SK-N-SH (cell line): ENCODE measurements at regions not wholly inside any gene's neighbourhood (a gene's known extent, or its start where the extent isn't known, plus 50 kb on each side); places are given as distances from the start of the nearest gene placed in this dataset.

ENCODE experiments used
- CTCF ChIA-PET: fragments of 300-600, 350-600 bp; formaldehyde crosslinking; extraction: SDS; loops from one replicate; lab custom pipeline; 2021; lab: Yijun Ruan, JAX
- POLR2A ChIA-PET: fragments of 350-600 bp; sonication (Branson Sonifier 250); formaldehyde crosslinking; extraction: SDS; loops from one replicate; lab custom pipeline; 2020; ENCODE audit warnings: antibody characterized with exemption, inconsistent platforms; lab: Yijun Ruan, JAX
- DNase-seq: peaks from one replicate; pipeline ENCODE4 v3.0.0; 2012
- H2AFZ ChIP-seq: fragments of 200-600 bp; sonication (generic); 2 replicates; pipeline ENCODE4 v1.8.1; 2016; ENCODE audit warnings: antibody characterized with exemption, mild to moderate bottlenecking, low read depth
- H3F3A ChIP-seq: fragments of 200-600 bp; sonication (generic); replicated peaks from 2 replicates; pipeline ENCODE3; 2016; ENCODE audit warnings: antibody characterized with exemption, mild to moderate bottlenecking; ENCODE audit not compliant: insufficient read depth
- H3K27ac ChIP-seq, 2 experiments: fragments of 200-500 bp in 1 of 2; fragments of 200-600 bp in 1 of 2; sonication (Bioruptor generic) in 1 of 2; sonication (generic), shearing (Covaris generic) in 1 of 2; 2 replicates each; pipeline versions ENCODE4 v1.5.1 to v1.6.1; 2014 to 2016; ENCODE audit warnings: low read depth in 2 of 2, inconsistent platforms in 1 of 2, low read length in 1 of 2, mild to moderate bottlenecking in 1 of 2, mixed read lengths in 1 of 2
- H3K27me3 ChIP-seq: fragments of 200-600 bp; sonication (generic), shearing (Covaris generic); 2 replicates; pipeline ENCODE4 v1.6.1; 2016; ENCODE audit warnings: mixed run types; ENCODE audit not compliant: insufficient read depth
- H3K36me3 ChIP-seq, 2 experiments: fragments of 200-500 bp in 1 of 2; fragments of 200-600 bp in 1 of 2; sonication (Bioruptor generic) in 1 of 2; sonication (generic) in 1 of 2; replicated peaks in 1 of 2; 2 replicates each; pipeline versions ENCODE3 to v1.5.1; 2014 to 2016; ENCODE audit warnings: low read length in 1 of 2, mild to moderate bottlenecking in 1 of 2; ENCODE audit not compliant: insufficient read depth in 2 of 2, control insufficient read depth in 1 of 2
- H3K4me1 ChIP-seq, 2 experiments: fragments of 200-500 bp in 1 of 2; fragments of 200-600 bp in 1 of 2; sonication (Bioruptor generic) in 1 of 2; sonication (generic), shearing (Covaris generic) in 1 of 2; 2 replicates each; pipeline versions ENCODE4 v1.5.1 to v1.6.1; 2014 to 2016; ENCODE audit warnings: low read depth in 1 of 2, low read length in 1 of 2, mixed run types in 1 of 2; ENCODE audit not compliant: insufficient read depth in 2 of 2, control insufficient read depth in 1 of 2
- H3K4me2 ChIP-seq: fragments of 200-600 bp; sonication (generic), shearing (Covaris generic); 2 replicates; pipeline ENCODE4 v1.6.1; 2017; ENCODE audit warnings: mixed run types
- H3K4me3 ChIP-seq, 2 experiments: fragments of 200-500 bp in 1 of 2; fragments of 200-600 bp in 1 of 2; sonication (Bioruptor generic) in 1 of 2; sonication (generic), shearing (Covaris generic) in 1 of 2; 2 replicates each; pipeline versions ENCODE4 v1.5.1 to v1.8.1; 2014 to 2016; ENCODE audit warnings: low read depth in 2 of 2, inconsistent platforms in 1 of 2, low read length in 1 of 2, mild to moderate bottlenecking in 1 of 2, mixed read lengths in 1 of 2, moderate library complexity in 1 of 2
- H3K79me2 ChIP-seq: fragments of 200-600 bp; sonication (generic); 2 replicates; pipeline ENCODE4 v1.8.1; 2017; ENCODE audit warnings: mild to moderate bottlenecking; ENCODE audit not compliant: insufficient read depth
- H3K9ac ChIP-seq: fragments of 200-600 bp; sonication (generic); 2 replicates; pipeline ENCODE4 v1.6.1; 2017; ENCODE audit warnings: mixed run types
- H3K9me2 ChIP-seq: fragments of 200-600 bp; sonication (generic); 2 replicates; pipeline ENCODE4 v1.6.1; 2017; ENCODE audit warnings: mixed run types
- H3K9me3 ChIP-seq: fragments of 200-600 bp; sonication (generic); 2 replicates; pipeline ENCODE4 v1.6.1; 2017; ENCODE audit warnings: mixed run types, mild to moderate bottlenecking, moderate library complexity
- H4K20me1 ChIP-seq: fragments of 200-600 bp; sonication (generic); 2 replicates; pipeline ENCODE4 v1.6.1; 2017; ENCODE audit warnings: mild to moderate bottlenecking, mixed run types; ENCODE audit not compliant: insufficient read depth
- CHD2 ChIP-seq: fragments of 150-350 bp; IDR thresholded peaks from 2 replicates; pipeline ENCODE4 v1.6.1; 2018; ENCODE audit warnings: low read length; ENCODE audit not compliant: partially characterized antibody
- MAX ChIP-seq: IDR thresholded peaks from 2 replicates; pipeline ENCODE4 v1.4.0; 2012; ENCODE audit warnings: low read depth
- MEF2A ChIP-seq: IDR thresholded peaks from 2 replicates; pipeline ENCODE4 v1.4.0; 2012; ENCODE audit warnings: low read depth, borderline replicate concordance
- POLR2AphosphoS5 ChIP-seq: IDR thresholded peaks from 2 replicates; pipeline ENCODE4 v1.6.1; 2012; ENCODE audit warnings: low read depth, low read length
- RAD21 ChIP-seq: IDR thresholded peaks from 2 replicates; pipeline ENCODE4 v1.6.1; 2012; ENCODE audit warnings: mild to moderate bottlenecking, low read length
- RCOR1 ChIP-seq: fragments of 150-350 bp; IDR thresholded peaks from 2 replicates; pipeline ENCODE4 v1.6.1; 2017; ENCODE audit warnings: antibody characterized with exemption, low read length
- TEAD4 ChIP-seq: IDR thresholded peaks from 2 replicates; pipeline ENCODE4 v1.4.0; 2012; ENCODE audit warnings: mild to moderate bottlenecking, borderline replicate concordance; ENCODE audit not compliant: insufficient read depth
- WGBS: methylation state at CpG from one replicate; pipeline ENCODE4 v1.1.6; 2017; ENCODE audit warnings: low lambda C conversion rate; 5-methylcytosine and 5-hydroxymethylcytosine counted together
- TF ChIP-seq, protein P1 (sequence below): IDR thresholded peaks from 2 replicates; pipeline ENCODE4; 2012
- TF ChIP-seq, protein P2 (sequence below): IDR thresholded peaks from 2 replicates; pipeline ENCODE4 v1.4.0; 2012; ENCODE audit warnings: low read depth, borderline replicate concordance

DNA sequence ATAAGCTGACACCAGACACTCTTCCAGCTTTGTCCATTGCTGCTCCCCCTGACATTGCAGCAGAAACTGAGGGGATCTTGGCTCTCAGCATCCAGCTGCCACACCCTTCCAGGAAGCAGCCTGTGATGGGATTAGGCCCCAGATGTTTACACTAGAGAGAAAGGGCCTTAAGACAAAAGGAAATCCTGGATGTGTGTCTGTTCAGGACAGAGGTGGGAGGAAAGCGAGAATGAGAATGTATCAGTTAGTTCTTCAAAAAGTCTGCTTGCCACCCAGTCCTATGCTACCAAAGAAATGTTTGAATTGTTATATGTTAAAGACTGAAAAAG is 58.8 kb downstream of the HES1 start:
- Histone ChIP-seq H3K27ac (no peak overlapping the region), H3K9me3 (no peaks in the 10 kb centered on the region), H3F3A (no peaks in the 10 kb centered on the region), H3K4me2 (no peak overlapping the region), H3K36me3 (no peaks in the 10 kb centered on the region), H3K9me2 (no peaks in the 10 kb centered on the region), H3K79me2 (no peaks in the 10 kb centered on the region), H4K20me1 (no peaks in the 10 kb centered on the region), H3K27me3 (no peaks in the 10 kb centered on the region; the same call in 1 of the 2 replicates), H3K9ac (no peak overlapping the region), H3K4me3 (no peak overlapping the region), H3K4me1 (peaks cover 0 to 1% of the 10 kb centered on the region in 2 experiments; a peak in 1 of 4 replicates), H2AFZ (no peak overlapping the region)
- ChIA-PET POLR2A (interaction anchor here (1.1 kb wide), 1 partner anchor 11 kb away, joined by 4 read pairs; no protein-coding TSS in a partner anchor), CTCF (interaction anchor here (1.0 to 1.3 kb wide), 2 partner anchors 10 to 121 kb away, joined by 3 read pairs; no protein-coding TSS in a partner anchor)
- no peak for TF ChIP-seq MEF2A
- TF ChIP-seq TEAD4: no peak
- no peak for TF ChIP-seq POLR2AphosphoS5
- no peak for TF ChIP-seq MAX
- TF ChIP-seq RAD21: no peak
- no peak for TF ChIP-seq CHD2
- TF ChIP-seq, protein P1, sequence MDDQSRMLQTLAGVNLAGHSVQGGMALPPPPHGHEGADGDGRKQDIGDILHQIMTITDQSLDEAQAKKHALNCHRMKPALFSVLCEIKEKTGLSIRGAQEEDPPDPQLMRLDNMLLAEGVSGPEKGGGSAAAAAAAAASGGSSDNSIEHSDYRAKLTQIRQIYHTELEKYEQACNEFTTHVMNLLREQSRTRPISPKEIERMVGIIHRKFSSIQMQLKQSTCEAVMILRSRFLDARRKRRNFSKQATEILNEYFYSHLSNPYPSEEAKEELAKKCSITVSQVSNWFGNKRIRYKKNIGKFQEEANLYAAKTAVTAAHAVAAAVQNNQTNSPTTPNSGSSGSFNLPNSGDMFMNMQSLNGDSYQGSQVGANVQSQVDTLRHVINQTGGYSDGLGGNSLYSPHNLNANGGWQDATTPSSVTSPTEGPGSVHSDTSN: no peak
- TF ChIP-seq RCOR1: no peak
- WGBS: 54% methylated on average over 1 of the region's 1 CpG
- DNase-seq: no peak

DNA sequence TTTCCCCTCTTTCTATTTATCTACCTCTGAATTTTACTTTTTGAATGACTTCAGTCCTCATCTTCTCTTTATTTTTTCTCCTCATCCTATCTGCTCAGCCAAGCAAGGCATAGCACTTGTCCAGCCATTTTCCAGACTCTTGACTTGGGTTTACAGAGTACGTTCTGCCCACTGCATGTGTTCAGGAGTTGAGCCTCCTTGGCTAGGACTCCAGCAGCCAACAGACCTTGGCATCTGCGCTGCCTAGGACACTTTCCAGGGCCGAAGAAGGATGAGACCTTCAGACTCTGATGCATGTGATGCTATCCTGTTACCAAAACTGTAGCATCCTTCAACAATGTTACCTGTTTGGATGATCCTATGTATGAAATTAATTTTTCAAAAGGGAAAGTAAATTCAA is 59.7 kb downstream of the HES1 start:
- CTCF ChIA-PET: interaction anchor here (1.0 to 1.3 kb wide), 2 partner anchors 11 to 120 kb away, joined by 3 read pairs; no protein-coding TSS in a partner anchor
- Histone ChIP-seq H3K27ac (no peak overlapping the region), H3K79me2 (no peaks in the 10 kb centered on the region), H3K9me3 (no peaks in the 10 kb centered on the region), H3K36me3 (no peaks in the 10 kb centered on the region), H3K27me3 (no peaks in the 10 kb centered on the region; the same call in 1 of the 2 replicates), H3K4me1 (peaks cover 0 to 8% of the 10 kb centered on the region in 2 experiments; a peak in 2 of 4 replicates), H3K4me2 (no peak overlapping the region), H3K4me3 (no peak overlapping the region)
- no peak for DNase-seq
- POLR2A ChIA-PET: interaction anchor here (1.1 kb wide), 1 partner anchor 10 kb away, joined by 4 read pairs; no protein-coding TSS in a partner anchor
- TF ChIP-seq, protein P2, sequence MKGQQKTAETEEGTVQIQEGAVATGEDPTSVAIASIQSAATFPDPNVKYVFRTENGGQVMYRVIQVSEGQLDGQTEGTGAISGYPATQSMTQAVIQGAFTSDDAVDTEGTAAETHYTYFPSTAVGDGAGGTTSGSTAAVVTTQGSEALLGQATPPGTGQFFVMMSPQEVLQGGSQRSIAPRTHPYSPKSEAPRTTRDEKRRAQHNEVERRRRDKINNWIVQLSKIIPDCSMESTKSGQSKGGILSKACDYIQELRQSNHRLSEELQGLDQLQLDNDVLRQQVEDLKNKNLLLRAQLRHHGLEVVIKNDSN: no peak
- no peak for TF ChIP-seq CHD2
- TF ChIP-seq, protein P1: no peak
- TF ChIP-seq, all 33 proteins: peak for 0
- no peak overlapping the region for H3K9ac ChIP-seq
- 75% methylated on average over 3 of the region's 3 CpGs for WGBS
- no peak overlapping the region for H2AFZ ChIP-seq
- H4K20me1 ChIP-seq: no peaks in the 10 kb centered on the region
- H3K9me2 ChIP-seq: no peaks in the 10 kb centered on the region
- no peaks in the 10 kb centered on the region for H3F3A ChIP-seq
